ENCODE measurements at regions not wholly inside any gene's neighbourhood (a gene's known extent, or its start where the extent isn't known, plus 50 kb on each side); places are given as distances from the start of the nearest gene placed in this dataset.

DNA sequence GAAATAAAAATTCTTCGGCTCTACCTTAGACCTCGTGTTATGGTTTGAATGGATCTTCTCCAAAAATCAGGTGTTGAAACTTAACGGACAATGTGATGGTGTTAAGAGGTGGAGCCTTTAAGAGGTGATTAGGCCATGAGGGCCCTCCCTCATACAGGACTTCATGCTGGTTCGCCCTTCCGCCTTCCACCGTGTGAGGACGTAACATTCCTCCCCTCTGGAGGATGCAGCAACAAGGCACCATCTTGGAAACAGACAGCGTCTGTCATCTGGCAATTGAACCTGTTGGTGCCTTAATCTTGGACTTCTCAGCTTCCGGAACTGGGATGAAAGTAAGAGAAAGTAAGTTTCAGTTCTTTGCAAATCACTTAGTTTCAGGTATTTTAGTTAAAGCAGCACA is 126.3 kb upstream of the SPRED2 start:
- no peak for DNase-seq (ENCODE audit: low read depth)
- TF ChIP-seq, protein P1, sequence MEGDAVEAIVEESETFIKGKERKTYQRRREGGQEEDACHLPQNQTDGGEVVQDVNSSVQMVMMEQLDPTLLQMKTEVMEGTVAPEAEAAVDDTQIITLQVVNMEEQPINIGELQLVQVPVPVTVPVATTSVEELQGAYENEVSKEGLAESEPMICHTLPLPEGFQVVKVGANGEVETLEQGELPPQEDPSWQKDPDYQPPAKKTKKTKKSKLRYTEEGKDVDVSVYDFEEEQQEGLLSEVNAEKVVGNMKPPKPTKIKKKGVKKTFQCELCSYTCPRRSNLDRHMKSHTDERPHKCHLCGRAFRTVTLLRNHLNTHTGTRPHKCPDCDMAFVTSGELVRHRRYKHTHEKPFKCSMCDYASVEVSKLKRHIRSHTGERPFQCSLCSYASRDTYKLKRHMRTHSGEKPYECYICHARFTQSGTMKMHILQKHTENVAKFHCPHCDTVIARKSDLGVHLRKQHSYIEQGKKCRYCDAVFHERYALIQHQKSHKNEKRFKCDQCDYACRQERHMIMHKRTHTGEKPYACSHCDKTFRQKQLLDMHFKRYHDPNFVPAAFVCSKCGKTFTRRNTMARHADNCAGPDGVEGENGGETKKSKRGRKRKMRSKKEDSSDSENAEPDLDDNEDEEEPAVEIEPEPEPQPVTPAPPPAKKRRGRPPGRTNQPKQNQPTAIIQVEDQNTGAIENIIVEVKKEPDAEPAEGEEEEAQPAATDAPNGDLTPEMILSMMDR (IDR thresholded peaks at IDR 0.05; ENCODE audit: low read length, missing control alignments) = no peak

DNA sequence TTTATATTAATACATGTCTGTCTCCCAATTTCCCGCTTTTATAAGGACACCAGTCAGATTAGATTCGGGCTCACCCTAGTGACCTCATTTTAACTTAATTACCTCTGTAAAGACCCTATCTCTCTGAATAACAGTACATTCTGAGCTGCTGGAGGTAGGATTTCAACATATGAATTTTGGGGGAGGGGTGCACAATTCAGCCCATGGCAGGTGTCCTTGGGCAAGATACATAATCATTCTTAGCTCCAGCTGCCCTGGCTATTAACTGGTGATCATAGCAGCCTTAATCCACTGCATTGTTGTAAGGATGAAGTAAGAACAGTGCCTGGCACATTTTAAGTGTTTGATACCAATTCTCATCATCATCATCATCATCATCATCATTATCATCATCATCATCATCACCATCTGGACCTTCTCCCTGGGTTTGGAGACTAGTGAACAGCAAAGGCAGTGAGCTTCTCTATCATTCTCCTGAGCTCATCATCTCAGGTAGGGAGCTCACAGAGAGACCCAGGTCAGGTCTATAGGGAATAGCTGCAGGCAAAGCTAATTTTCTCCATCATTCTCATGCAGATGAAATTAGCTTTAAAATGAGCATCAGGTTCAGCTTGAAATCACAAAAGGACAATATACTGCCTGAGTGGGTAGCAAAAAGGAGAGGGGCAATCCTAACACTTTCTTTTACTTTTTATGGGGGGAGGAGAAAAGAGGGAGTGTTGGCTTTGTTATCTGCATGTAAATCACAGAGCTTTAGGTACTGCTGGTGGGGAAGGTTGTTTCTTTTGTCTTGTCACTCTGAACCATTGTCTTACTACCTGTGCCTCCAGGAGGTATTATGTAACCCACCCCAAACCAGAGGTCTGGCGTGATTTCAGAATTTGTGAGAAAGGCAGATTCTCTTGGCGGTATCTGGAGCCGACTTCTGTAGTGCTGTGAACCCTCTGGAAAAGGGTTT is 125.5 kb upstream of the SPRED2 start:
- TF ChIP-seq, protein P1 (IDR thresholded peaks at IDR 0.05; ENCODE audit: low read length, missing control alignments) = no peak
- H3K4me3 ChIP-seq (replicated peaks; ENCODE audit: low read depth, low read length) = no peak overlapping the region
- no peak for DNase-seq (ENCODE audit: low read depth)

More for the DNA sequence above, 126.3 kb upstream of the SPRED2 start:
- H3K4me3 ChIP-seq (replicated peaks; ENCODE audit: low read depth, low read length) = no peak overlapping the region

DNA sequence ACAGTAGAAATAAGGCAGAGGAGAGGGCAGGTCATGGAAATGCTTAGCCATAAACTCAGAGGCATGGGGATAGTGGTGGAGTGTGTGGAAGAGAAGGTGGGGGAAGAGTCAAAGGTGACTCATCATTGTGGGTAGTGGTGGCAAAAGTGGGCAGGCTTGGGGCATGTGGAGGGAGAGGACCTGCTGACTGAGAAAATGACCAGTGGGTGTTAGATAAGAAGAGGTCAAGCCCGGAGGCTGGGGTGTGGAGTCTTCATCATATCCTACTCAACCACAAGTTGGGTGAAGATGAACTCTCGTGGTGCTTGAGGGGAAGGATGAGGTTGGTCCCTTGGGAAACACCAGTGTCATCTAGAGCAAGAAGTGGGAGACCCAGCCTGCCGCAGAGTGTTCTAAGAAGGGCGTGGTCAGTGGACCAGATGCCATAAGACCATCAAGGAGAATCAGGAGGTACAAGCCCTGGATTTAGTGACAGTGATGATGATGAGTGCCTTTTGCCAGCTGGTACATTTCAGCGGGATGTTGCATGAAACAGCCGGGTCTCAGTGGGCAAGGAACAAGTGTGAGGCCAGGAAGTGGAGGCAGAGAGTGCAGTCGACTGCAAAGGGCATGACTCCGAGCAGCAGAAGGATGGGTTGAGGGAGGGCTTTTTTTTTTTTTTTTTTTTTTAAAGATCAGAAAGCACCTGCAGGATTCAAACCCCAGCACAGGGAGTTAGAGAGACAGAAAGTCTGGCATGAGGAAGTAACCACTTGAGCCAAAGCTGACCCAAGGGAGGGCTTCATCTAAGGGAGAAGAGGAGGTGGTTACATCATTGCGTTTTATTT is 122.6 kb upstream of the SPRED2 start:
- TF ChIP-seq, protein P1 (IDR thresholded peaks at IDR 0.05; ENCODE audit: low read length, missing control alignments) = no peak
- DNase-seq (ENCODE audit: low read depth) = no peak

DNA sequence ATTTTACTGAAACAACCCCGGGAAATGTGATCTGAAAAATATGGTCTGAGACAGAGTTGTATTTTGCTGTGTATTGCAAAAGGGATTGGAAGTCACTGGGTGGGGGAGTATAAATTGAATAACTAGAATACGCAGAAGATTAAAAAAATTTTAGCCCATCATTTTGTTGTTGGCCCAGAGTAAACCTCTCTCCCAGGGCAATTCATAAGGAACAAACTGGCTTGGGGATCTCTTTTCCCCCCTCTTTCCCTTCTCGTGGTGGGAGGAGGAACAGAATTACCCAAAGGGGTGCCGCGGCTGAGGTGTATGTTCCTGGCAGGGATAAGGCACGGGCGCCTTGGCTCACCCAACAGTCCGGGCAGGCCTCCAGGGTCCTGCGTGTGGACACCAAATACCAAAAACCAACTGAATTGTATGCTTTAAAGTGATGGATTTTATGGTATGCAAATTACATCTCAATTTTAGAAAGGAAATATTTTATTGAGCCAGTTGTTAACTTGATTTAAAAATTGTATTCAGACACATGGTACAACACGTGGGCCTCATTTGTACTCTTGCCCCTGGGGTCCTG is 121.2 kb upstream of the SPRED2 start:
- DNase-seq (ENCODE audit: low read depth) = no peak
- TF ChIP-seq, protein P1 (IDR thresholded peaks at IDR 0.05; ENCODE audit: low read length, missing control alignments) = no peak
- no peak overlapping the region for H3K4me3 ChIP-seq (replicated peaks; ENCODE audit: low read depth, low read length)

More for the DNA sequence above, 122.6 kb upstream of the SPRED2 start:
- H3K4me3 ChIP-seq (replicated peaks; ENCODE audit: low read depth, low read length) = no peak overlapping the region

DNA sequence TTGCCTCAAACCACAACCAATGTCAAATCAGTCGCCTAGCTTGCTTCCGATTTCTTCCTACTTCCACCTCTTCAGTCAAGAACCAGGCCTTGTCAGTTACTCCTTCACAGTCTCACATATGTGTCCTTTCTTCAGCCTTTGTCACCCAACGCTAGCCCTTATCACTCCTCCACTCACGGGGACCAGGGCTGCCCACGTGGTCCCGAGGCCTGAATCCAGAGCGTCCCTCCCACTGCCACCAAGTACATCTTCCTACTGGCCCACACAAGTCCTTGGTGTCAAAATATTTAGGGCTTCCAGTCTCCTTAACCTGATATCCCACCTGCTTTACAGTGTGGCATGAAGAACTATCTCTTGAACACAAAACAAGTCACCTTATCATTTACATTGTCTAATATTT is 119.1 kb upstream of the SPRED2 start:
- no peak for DNase-seq (ENCODE audit: low read depth)
- no peak overlapping the region for H3K4me3 ChIP-seq (replicated peaks; ENCODE audit: low read depth, low read length)
- TF ChIP-seq, protein P1 (IDR thresholded peaks at IDR 0.05; ENCODE audit: low read length, missing control alignments) = no peak

DNA sequence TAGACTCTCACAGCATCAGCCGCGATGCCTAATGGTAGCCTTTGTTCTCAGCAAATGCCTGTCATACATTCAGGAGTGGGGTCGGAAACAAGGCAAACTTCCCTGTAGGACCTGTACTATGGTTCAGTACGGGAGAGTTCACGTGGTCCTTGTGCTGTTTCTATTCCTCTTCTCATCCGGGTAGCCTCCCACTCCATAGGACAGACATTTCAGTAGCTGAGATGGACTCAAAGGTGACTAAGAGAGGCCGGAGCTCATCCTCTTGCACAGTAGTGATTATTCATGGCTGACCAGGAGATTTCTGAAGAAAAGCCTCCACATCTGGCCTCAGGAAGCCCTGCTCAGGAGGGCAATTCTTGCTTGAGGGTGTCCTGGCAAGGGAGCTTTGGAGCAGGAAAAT is 117.8 kb upstream of the SPRED2 start:
- H3K4me3 ChIP-seq (replicated peaks; ENCODE audit: low read depth, low read length) = no peak overlapping the region
- DNase-seq (ENCODE audit: low read depth) = no peak
- TF ChIP-seq, protein P1 (IDR thresholded peaks at IDR 0.05; ENCODE audit: low read length, missing control alignments) = no peak

Measured in fibroblast of pulmonary artery (primary cell).